ENCODE measurements at regions not wholly inside any gene's neighbourhood (a gene's known extent, or its start where the extent isn't known, plus 50 kb on each side); places are given as distances from the start of the nearest gene placed in this dataset.

DNA sequence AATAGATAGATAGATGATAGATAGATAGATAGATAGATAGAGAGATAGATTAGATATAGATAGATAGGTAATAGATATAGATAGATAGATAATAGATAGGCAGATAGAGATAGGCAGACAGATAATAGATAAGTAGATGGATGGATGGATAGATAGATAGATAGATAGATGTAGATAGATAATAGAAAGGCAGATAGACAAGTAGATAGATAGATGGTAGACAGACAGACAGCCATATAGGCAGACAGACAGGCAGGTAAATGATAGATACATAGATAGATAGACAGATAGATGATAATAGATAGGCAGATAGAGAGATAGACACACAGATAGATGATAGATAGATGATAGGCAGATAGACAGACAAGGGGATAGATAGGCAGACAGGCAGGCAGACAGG lies 191.4 kb upstream of the TNRC6C start:
- H3F3A ChIP-seq (ENCODE audit: control insufficient read depth, insufficient read depth), result no peaks in the 10 kb centered on the region
- no peaks in the 10 kb centered on the region for H3K9me3 ChIP-seq (ENCODE audit: control insufficient read depth, insufficient read depth, low read length)
- no peaks in the 10 kb centered on the region for H3K4me1 ChIP-seq (ENCODE audit: control insufficient read depth, low read length)
- H3K4me2 ChIP-seq (ENCODE audit: low read length), result no peak overlapping the region
- H4K20me1 ChIP-seq (ENCODE audit: control insufficient read depth, insufficient read depth, low read depth, low read length), result no peaks in the 10 kb centered on the region
- TF ChIP-seq CTCF (IDR thresholded peaks at IDR 0.05; ENCODE audit: low read depth, low read length, poor library complexity, severe bottlenecking) (no peak), EZH2phosphoT487 (IDR thresholded peaks at IDR 0.05; ENCODE audit: borderline replicate concordance, low read length) (no peak)
- H3K27ac ChIP-seq (ENCODE audit: low read depth, low read length), result no peak overlapping the region
- 0 out of 2 replicates have a peak, but pooled peaks cover 2% of the 10 kb centered on the region for H3K27me3 ChIP-seq (ENCODE audit: control insufficient read depth, low read length)
- no peak overlapping the region for H3K4me3 ChIP-seq (ENCODE audit: low read length)
- H3K9me2 ChIP-seq (replicated peaks; ENCODE audit: control insufficient read depth, low read length), result no peaks in the 10 kb centered on the region
- no peaks in the 10 kb centered on the region for H3K79me2 ChIP-seq (ENCODE audit: control insufficient read depth, low read length)
- no peaks in the 10 kb centered on the region for H3K36me3 ChIP-seq (ENCODE audit: control insufficient read depth, low read length)

DNA sequence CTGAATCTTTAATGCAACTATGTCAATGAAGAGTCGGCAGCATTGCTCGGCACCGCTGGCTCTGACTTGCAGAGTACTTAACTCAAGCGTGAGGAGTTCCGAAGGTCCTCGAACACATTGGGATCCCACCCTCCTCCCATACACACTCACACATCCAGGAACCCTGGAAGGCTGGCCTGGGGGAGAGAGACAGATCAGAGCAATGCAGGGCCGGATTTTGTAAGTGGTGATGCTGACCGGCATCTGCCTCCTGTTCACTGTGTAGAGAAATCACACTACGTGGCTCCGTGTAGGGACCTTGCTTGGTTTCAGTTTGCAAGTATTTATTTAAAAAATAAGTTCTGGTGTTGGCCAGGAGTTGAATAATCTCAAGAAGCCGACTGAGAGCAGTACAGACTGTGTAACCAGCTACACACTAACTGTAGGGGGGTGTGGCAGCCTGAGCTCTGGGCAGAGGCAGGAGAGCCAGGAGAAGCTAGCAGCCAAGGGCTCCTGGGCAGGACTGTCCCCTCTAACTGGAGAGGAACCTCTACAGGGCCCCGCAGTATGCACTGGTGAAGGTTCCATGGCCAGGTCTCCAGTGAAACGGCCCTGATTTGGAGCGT lies 190.2 kb upstream of the TNRC6C start:
- H3K4me3 ChIP-seq (ENCODE audit: low read length), result no peak overlapping the region
- H3K79me2 ChIP-seq (ENCODE audit: control insufficient read depth, low read length), result no peaks in the 10 kb centered on the region
- no peaks in the 10 kb centered on the region for H3K4me1 ChIP-seq (ENCODE audit: control insufficient read depth, low read length)
- H3K27me3 ChIP-seq (ENCODE audit: control insufficient read depth, low read length), result peaks cover 6% of the 10 kb centered on the region; the same call in 1 of the 2 replicates
- H3K4me2 ChIP-seq (ENCODE audit: low read length), result no peak overlapping the region
- no peaks in the 10 kb centered on the region for H3K9me3 ChIP-seq (ENCODE audit: control insufficient read depth, insufficient read depth, low read length)
- H4K20me1 ChIP-seq (ENCODE audit: control insufficient read depth, insufficient read depth, low read depth, low read length), result no peaks in the 10 kb centered on the region
- no peaks in the 10 kb centered on the region for H3K36me3 ChIP-seq (ENCODE audit: control insufficient read depth, low read length)
- no peaks in the 10 kb centered on the region for H3K9me2 ChIP-seq (replicated peaks; ENCODE audit: control insufficient read depth, low read length)
- TF ChIP-seq CTCF (IDR thresholded peaks at IDR 0.05; ENCODE audit: low read depth, low read length, poor library complexity, severe bottlenecking) (no peak), EZH2phosphoT487 (IDR thresholded peaks at IDR 0.05; ENCODE audit: borderline replicate concordance, low read length) (no peak)
- no peak overlapping the region for H3K27ac ChIP-seq (ENCODE audit: low read depth, low read length)
- H3F3A ChIP-seq (ENCODE audit: control insufficient read depth, insufficient read depth), result no peaks in the 10 kb centered on the region

GRCh38 chr17:77769215-77769614 lies 189.3 kb upstream of the TNRC6C start:
- no peaks in the 10 kb centered on the region for H3K9me2 ChIP-seq (replicated peaks; ENCODE audit: control insufficient read depth, low read length)
- peaks cover 8% of the 10 kb centered on the region for H3K27me3 ChIP-seq (ENCODE audit: control insufficient read depth, low read length)
- H3K4me2 ChIP-seq (ENCODE audit: low read length), result no peak overlapping the region
- H4K20me1 ChIP-seq (ENCODE audit: control insufficient read depth, insufficient read depth, low read depth, low read length), result no peaks in the 10 kb centered on the region
- TF ChIP-seq CTCF (IDR thresholded peaks at IDR 0.05; ENCODE audit: low read depth, low read length, poor library complexity, severe bottlenecking), result no peak
- TF ChIP-seq EZH2phosphoT487 (IDR thresholded peaks at IDR 0.05; ENCODE audit: borderline replicate concordance, low read length), result no peak
- no peaks in the 10 kb centered on the region for H3K36me3 ChIP-seq (ENCODE audit: control insufficient read depth, low read length)
- H3K27ac ChIP-seq (ENCODE audit: low read depth, low read length), result no peak overlapping the region
- H3K4me1 ChIP-seq (ENCODE audit: control insufficient read depth, low read length), result no peaks in the 10 kb centered on the region
- H3K79me2 ChIP-seq (ENCODE audit: control insufficient read depth, low read length), result no peaks in the 10 kb centered on the region
- no peaks in the 10 kb centered on the region for H3F3A ChIP-seq (ENCODE audit: control insufficient read depth, insufficient read depth)
- no peak overlapping the region for H3K4me3 ChIP-seq (ENCODE audit: low read length)
- H3K9me3 ChIP-seq (ENCODE audit: control insufficient read depth, insufficient read depth, low read length), result no peaks in the 10 kb centered on the region
